ENCODE measurements at regions not wholly inside any gene's neighbourhood (a gene's known extent, or its start where the extent isn't known, plus 50 kb on each side); places are given as distances from the start of the nearest gene placed in this dataset.

GRCh38 chr15:66900586-66901310 lies 164.7 kb upstream of the SMAD3 start:
- no peak for DNase-seq (ENCODE audit: low read depth in 2 of 3, low spot score in 2 of 3)

GRCh38 chr15:66901336-66902100 lies 163.9 kb upstream of the SMAD3 start:
- no peak for DNase-seq (ENCODE audit: low read depth in 2 of 3, low spot score in 2 of 3)

- no peak for DNase-seq (ENCODE audit: low read depth in 2 of 3, low spot score in 2 of 3)
Observed at GRCh38 chr15:66905185-66905584, 160.2 kb upstream of the SMAD3 start.

- DNase-seq (ENCODE audit: low read depth in 2 of 3, low spot score in 2 of 3): no peak
Observed at GRCh38 chr15:66905954-66906353, 159.4 kb upstream of the SMAD3 start.

- DNase-seq (ENCODE audit: low read depth in 2 of 3, low spot score in 2 of 3): no peak
Observed at GRCh38 chr15:66906668-66907614, 158.5 kb upstream of the SMAD3 start.

GRCh38 chr15:66907826-66908743 lies 157.3 kb upstream of the SMAD3 start:
- no peak for DNase-seq (ENCODE audit: low read depth in 2 of 3, low spot score in 2 of 3)

GRCh38 chr15:66908744-66909095 lies 156.7 kb upstream of the SMAD3 start:
- no peak for DNase-seq (ENCODE audit: low read depth in 2 of 3, low spot score in 2 of 3)

- no peak for DNase-seq (ENCODE audit: low read depth in 2 of 3, low spot score in 2 of 3)
Observed at GRCh38 chr15:66909381-66909890, 156.0 kb upstream of the SMAD3 start.

GRCh38 chr15:66911131-66911700 lies 154.2 kb upstream of the SMAD3 start:
- DNase-seq (ENCODE audit: low read depth in 2 of 3, low spot score in 2 of 3): no peak

- no peak for DNase-seq (ENCODE audit: low read depth in 2 of 3, low spot score in 2 of 3)
Observed at GRCh38 chr15:66912001-66912400, 153.4 kb upstream of the SMAD3 start.

GRCh38 chr15:66912441-66912840 lies 153.0 kb upstream of the SMAD3 start:
- no peak for DNase-seq (ENCODE audit: low read depth in 2 of 3, low spot score in 2 of 3)

- no peak for DNase-seq (ENCODE audit: low read depth in 2 of 3, low spot score in 2 of 3)
Observed at GRCh38 chr15:66917904-66918448, 147.4 kb upstream of the SMAD3 start.

GRCh38 chr15:66919421-66919820 lies 146.0 kb upstream of the SMAD3 start:
- DNase-seq (ENCODE audit: low read depth in 2 of 3, low spot score in 2 of 3): no peak

- no peak for DNase-seq (ENCODE audit: low read depth in 2 of 3, low spot score in 2 of 3)
Observed at GRCh38 chr15:66921319-66921915, 144.0 kb upstream of the SMAD3 start.

- DNase-seq (ENCODE audit: low read depth in 2 of 3, low spot score in 2 of 3): no peak
Observed at GRCh38 chr15:66922608-66923007, 142.8 kb upstream of the SMAD3 start.

- no peak for DNase-seq (ENCODE audit: low read depth in 2 of 3, low spot score in 2 of 3)
Observed at GRCh38 chr15:66923438-66923881, 141.9 kb upstream of the SMAD3 start.

- DNase-seq (ENCODE audit: low read depth in 2 of 3, low spot score in 2 of 3): no peak
Observed at GRCh38 chr15:66924889-66925288, 140.5 kb upstream of the SMAD3 start.

- no peak for DNase-seq (ENCODE audit: low read depth in 2 of 3, low spot score in 2 of 3)
Observed at GRCh38 chr15:66925721-66926120, 139.7 kb upstream of the SMAD3 start.
